ENCODE measurements at regions not wholly inside any gene's neighbourhood (a gene's known extent, or its start where the extent isn't known, plus 50 kb on each side); places are given as distances from the start of the nearest gene placed in this dataset.

DNA sequence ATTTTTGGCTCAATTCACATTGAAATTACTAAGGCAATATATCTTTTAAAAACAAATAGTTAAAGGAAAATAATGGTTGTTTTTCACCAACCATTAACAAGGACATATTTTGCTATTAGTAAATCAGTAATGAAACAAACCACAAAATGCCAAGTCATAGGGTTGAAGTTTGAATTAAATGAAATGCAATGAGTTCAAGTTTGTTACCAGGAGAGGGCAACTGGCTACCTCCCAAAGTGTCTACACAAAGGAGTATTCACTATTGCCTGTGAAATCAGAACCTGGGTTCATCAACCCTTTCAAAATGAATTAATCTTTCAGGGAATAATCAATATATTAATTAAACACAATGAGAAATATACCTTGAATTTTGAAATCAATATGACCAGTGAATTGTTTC lies 138.4 kb upstream of the DMRTA1 start:
- Histone ChIP-seq H3K27me3 (ENCODE audit: insufficient read depth, poor library complexity, severe bottlenecking) (no peaks in the 10 kb centered on the region), H3K36me3 (ENCODE audit: low read depth) (no peaks in the 10 kb centered on the region), H3K4me3 (ENCODE audit: severe bottlenecking) (no peak overlapping the region), H3K4me1 (ENCODE audit: insufficient read depth, poor library complexity, severe bottlenecking) (no peaks in the 10 kb centered on the region), H3K27ac (ENCODE audit: poor library complexity, severe bottlenecking) (no peak overlapping the region), H3K9me3 (ENCODE audit: severe bottlenecking) (no peaks in the 10 kb centered on the region)
- TF ChIP-seq, protein P1, sequence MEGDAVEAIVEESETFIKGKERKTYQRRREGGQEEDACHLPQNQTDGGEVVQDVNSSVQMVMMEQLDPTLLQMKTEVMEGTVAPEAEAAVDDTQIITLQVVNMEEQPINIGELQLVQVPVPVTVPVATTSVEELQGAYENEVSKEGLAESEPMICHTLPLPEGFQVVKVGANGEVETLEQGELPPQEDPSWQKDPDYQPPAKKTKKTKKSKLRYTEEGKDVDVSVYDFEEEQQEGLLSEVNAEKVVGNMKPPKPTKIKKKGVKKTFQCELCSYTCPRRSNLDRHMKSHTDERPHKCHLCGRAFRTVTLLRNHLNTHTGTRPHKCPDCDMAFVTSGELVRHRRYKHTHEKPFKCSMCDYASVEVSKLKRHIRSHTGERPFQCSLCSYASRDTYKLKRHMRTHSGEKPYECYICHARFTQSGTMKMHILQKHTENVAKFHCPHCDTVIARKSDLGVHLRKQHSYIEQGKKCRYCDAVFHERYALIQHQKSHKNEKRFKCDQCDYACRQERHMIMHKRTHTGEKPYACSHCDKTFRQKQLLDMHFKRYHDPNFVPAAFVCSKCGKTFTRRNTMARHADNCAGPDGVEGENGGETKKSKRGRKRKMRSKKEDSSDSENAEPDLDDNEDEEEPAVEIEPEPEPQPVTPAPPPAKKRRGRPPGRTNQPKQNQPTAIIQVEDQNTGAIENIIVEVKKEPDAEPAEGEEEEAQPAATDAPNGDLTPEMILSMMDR (IDR thresholded peaks at IDR 0.05; ENCODE audit: poor library complexity, severe bottlenecking) = no peak
- ATAC-seq (ENCODE audit: low read depth) (no peak), DNase-seq (ENCODE audit: low spot score) (no peak)

DNA sequence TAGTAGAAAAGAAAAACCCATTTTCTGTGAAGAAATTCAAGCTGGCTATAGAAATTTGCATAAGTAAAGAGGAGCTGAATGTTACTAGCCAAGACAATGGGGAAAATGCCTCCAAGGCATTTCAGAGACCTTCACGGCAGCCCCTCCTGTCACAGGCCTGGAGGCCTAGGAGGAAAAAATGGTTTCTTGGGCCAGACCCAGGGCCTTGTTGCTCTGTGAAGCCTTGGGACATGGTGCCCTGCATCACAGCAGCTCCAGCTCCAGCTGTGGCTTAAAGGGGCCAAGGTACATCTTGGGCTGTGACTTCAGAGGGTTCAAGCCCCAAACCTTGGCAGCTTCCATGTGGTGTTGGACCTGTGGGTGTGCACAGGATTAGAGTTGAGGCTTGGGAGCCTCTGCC lies 130.0 kb upstream of the DMRTA1 start:
- ATAC-seq (ENCODE audit: low read depth) (no peak), DNase-seq (ENCODE audit: low spot score) (no peak)
- Histone ChIP-seq H3K36me3 (ENCODE audit: low read depth) (no peaks in the 10 kb centered on the region), H3K4me1 (ENCODE audit: insufficient read depth, poor library complexity, severe bottlenecking) (no peaks in the 10 kb centered on the region), H3K9me3 (ENCODE audit: severe bottlenecking) (no peaks in the 10 kb centered on the region), H3K27me3 (ENCODE audit: insufficient read depth, poor library complexity, severe bottlenecking) (no peaks in the 10 kb centered on the region), H3K27ac (ENCODE audit: poor library complexity, severe bottlenecking) (no peak overlapping the region), H3K4me3 (ENCODE audit: severe bottlenecking) (no peak overlapping the region)
- TF ChIP-seq, protein P1 (IDR thresholded peaks at IDR 0.05; ENCODE audit: poor library complexity, severe bottlenecking) = no peak

- TF ChIP-seq, protein P1 (IDR thresholded peaks at IDR 0.05; ENCODE audit: poor library complexity, severe bottlenecking) = no peak
- no peak overlapping the region for H3K4me3 ChIP-seq (ENCODE audit: severe bottlenecking)
- ATAC-seq (ENCODE audit: low read depth) = no peak
These were observed 115.1 kb upstream of the DMRTA1 start for GRCh38 chr9:22331533-22331932.

DNA sequence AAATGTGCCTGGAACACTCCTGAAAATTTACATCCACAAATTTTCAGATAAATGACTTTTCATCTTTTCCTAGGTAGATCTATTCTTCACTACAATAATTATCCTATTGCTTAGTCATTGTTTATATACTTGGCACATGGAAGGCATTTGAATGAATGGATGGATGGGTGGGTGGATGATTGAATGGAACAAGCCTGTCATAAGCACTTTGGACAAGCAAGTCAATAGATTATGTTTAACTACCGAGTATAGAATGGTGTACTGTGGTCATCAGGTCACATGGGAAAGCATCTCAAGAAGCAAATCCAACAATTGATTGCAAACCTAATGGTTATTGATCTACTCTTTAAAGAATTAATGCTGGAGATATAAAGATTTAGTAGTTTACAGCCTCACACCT lies 114.4 kb upstream of the DMRTA1 start:
- no peaks in the 10 kb centered on the region for H3K4me1 ChIP-seq (ENCODE audit: insufficient read depth, poor library complexity, severe bottlenecking)
- H3K4me3 ChIP-seq (ENCODE audit: severe bottlenecking) = no peak overlapping the region
- TF ChIP-seq, protein P1 (IDR thresholded peaks at IDR 0.05; ENCODE audit: poor library complexity, severe bottlenecking) = no peak
- H3K36me3 ChIP-seq (ENCODE audit: low read depth) = no peaks in the 10 kb centered on the region
- DNase-seq (ENCODE audit: low spot score) (no peak), ATAC-seq (ENCODE audit: low read depth) (no peak)
- no peak overlapping the region for H3K27ac ChIP-seq (ENCODE audit: poor library complexity, severe bottlenecking)
- H3K9me3 ChIP-seq (ENCODE audit: severe bottlenecking) = no peaks in the 10 kb centered on the region
- no peaks in the 10 kb centered on the region for H3K27me3 ChIP-seq (ENCODE audit: insufficient read depth, poor library complexity, severe bottlenecking)

More at GRCh38 chr9:22331533-22331932, 115.1 kb upstream of the DMRTA1 start:
- no peaks in the 10 kb centered on the region for H3K36me3 ChIP-seq (ENCODE audit: low read depth)
- H3K9me3 ChIP-seq (ENCODE audit: severe bottlenecking) = no peaks in the 10 kb centered on the region
- H3K27me3 ChIP-seq (ENCODE audit: insufficient read depth, poor library complexity, severe bottlenecking) = no peaks in the 10 kb centered on the region
- DNase-seq (ENCODE audit: low spot score) = no peak
- no peaks in the 10 kb centered on the region for H3K4me1 ChIP-seq (ENCODE audit: insufficient read depth, poor library complexity, severe bottlenecking)
- no peak overlapping the region for H3K27ac ChIP-seq (ENCODE audit: poor library complexity, severe bottlenecking)

GRCh38 chr9:22337261-22337660 lies 109.4 kb upstream of the DMRTA1 start:
- no peaks in the 10 kb centered on the region for H3K9me3 ChIP-seq (ENCODE audit: severe bottlenecking)
- H3K27ac ChIP-seq (ENCODE audit: poor library complexity, severe bottlenecking) = no peak overlapping the region
- no peak for DNase-seq (ENCODE audit: low spot score)
- no peaks in the 10 kb centered on the region for H3K27me3 ChIP-seq (ENCODE audit: insufficient read depth, poor library complexity, severe bottlenecking)
- no peak overlapping the region for H3K4me3 ChIP-seq (ENCODE audit: severe bottlenecking)
- TF ChIP-seq, protein P1 (IDR thresholded peaks at IDR 0.05; ENCODE audit: poor library complexity, severe bottlenecking) = no peak
- no peaks in the 10 kb centered on the region for H3K36me3 ChIP-seq (ENCODE audit: low read depth)
- peaks cover 5% of the 10 kb centered on the region for H3K4me1 ChIP-seq (ENCODE audit: insufficient read depth, poor library complexity, severe bottlenecking)
- no peak for ATAC-seq (ENCODE audit: low read depth)
